CD4-positive, alpha-beta memory T cell (primary cell): ENCODE measurements at regions not wholly inside any gene's neighbourhood (a gene's known extent, or its start where the extent isn't known, plus 50 kb on each side); places are given as distances from the start of the nearest gene placed in this dataset.

Experiments used
- CTCF ChIA-PET: fragments of 350-600 bp; sonication (Branson Sonifier 250); formaldehyde crosslinking; loops from one replicate; lab custom pipeline; 2021; ENCODE audit warnings: inconsistent platforms; ENCODE audit not compliant: partially characterized antibody; lab: Charles Lee
- POLR2A ChIA-PET: fragments of 350-600 bp; sonication (Branson Sonifier 250); formaldehyde crosslinking; loops from one replicate; lab custom pipeline; 2021; ENCODE audit not compliant: partially characterized antibody; lab: Charles Lee
- DNase-seq, 5 donors: peaks; one replicate each; pipeline versions ENCODE4 v3.0.0 to v3.0.0-alpha.2; 2020 to 2022; ENCODE audit warnings: mixed read lengths in 1 of 5
- H3K27ac ChIP-seq: one replicate; pipeline ENCODE4 v1.7.0; 2013; ENCODE audit warnings: low read depth, low read length
- H3K27me3 ChIP-seq: 2 replicates; pipeline ENCODE4 v1.7.0; 2013; ENCODE audit warnings: mild to moderate bottlenecking, low read length, moderate library complexity; ENCODE audit not compliant: insufficient read depth
- H3K36me3 ChIP-seq: 2 replicates; pipeline ENCODE4 v1.7.0; 2013; ENCODE audit warnings: mild to moderate bottlenecking, low read length, moderate library complexity; ENCODE audit not compliant: insufficient read depth
- H3K4me1 ChIP-seq: 2 replicates; pipeline ENCODE4 v1.7.0; 2013; ENCODE audit warnings: mild to moderate bottlenecking, low read length, moderate library complexity; ENCODE audit not compliant: insufficient read depth
- H3K4me3 ChIP-seq, 2 donors: one replicate each; pipeline ENCODE4 v1.7.0; 2013; ENCODE audit warnings: low read length in 2 of 2, mild to moderate bottlenecking in 1 of 2
- H3K9me3 ChIP-seq, 2 donors: one replicate each; pipeline ENCODE4 v1.7.0; 2013; ENCODE audit warnings: low read length in 2 of 2, control low read depth in 1 of 2; ENCODE audit not compliant: control insufficient read depth in 1 of 2
- H3K27ac Mint-ChIP-seq, 7 donors: one replicate each; pipeline ENCODE4 v1.8.0; 2020 to 2021; ENCODE audit warnings: mixed read lengths in 7 of 7, mild to moderate bottlenecking in 6 of 7, inconsistent platforms in 3 of 7, moderate library complexity in 3 of 7
- H3K27me3 Mint-ChIP-seq, 2 donors: one replicate each; pipeline ENCODE4 v1.8.0; 2020 to 2021; ENCODE audit warnings: mixed read lengths in 2 of 2
- H3K36me3 Mint-ChIP-seq, 2 donors: one replicate each; pipeline ENCODE4 v1.8.0; 2020 to 2021; ENCODE audit warnings: mixed read lengths in 2 of 2, inconsistent platforms in 1 of 2, mild to moderate bottlenecking in 1 of 2
- H3K4me1 Mint-ChIP-seq, 4 donors: one replicate each; pipeline ENCODE4 v1.8.0; 2020 to 2021; ENCODE audit warnings: mixed read lengths in 4 of 4, mild to moderate bottlenecking in 1 of 4
- H3K4me3 Mint-ChIP-seq, 8 donors: one replicate each; pipeline ENCODE4 v1.8.0; 2020 to 2021; ENCODE audit warnings: mixed read lengths in 8 of 8, mild to moderate bottlenecking in 7 of 8, moderate library complexity in 6 of 8, inconsistent platforms in 3 of 8
- H3K9me3 Mint-ChIP-seq, 8 donors: one replicate each; pipeline ENCODE4 v1.8.0; 2020 to 2021; ENCODE audit warnings: mixed read lengths in 8 of 8, mild to moderate bottlenecking in 5 of 8, inconsistent platforms in 3 of 8, moderate library complexity in 1 of 8
- intact Hi-C: fragments of 100-400 bp; cut with micrococcal nuclease; formaldehyde crosslinking; loops from one replicate; pipeline ENCODE4 v1.15.1; 2023

- CTCF ChIA-PET = no interaction called here
- Histone ChIP-seq H3K9me3 (no peaks in the 10 kb centered on the region), H3K36me3 (no peaks in the 10 kb centered on the region), H3K27me3 (no peaks in the 10 kb centered on the region), H3K4me3 (no peak overlapping the region), H3K27ac (no peak overlapping the region), H3K4me1 (no peaks in the 10 kb centered on the region)
- Mint-ChIP-seq H3K36me3 (no peaks in the 10 kb centered on the region), H3K27ac (peak overlapping the region in 1 of 7 donors; percentile 50), H3K9me3 (no peaks in the 10 kb centered on the region), H3K4me3 (no peak overlapping the region), H3K27me3 (no peaks in the 10 kb centered on the region), H3K4me1 (peaks cover 4 to 11% (median 6%) of the 10 kb centered on the region in 4 donors)
- no peak for DNase-seq
- POLR2A ChIA-PET = interaction anchor here (1.8 kb wide), 1 partner anchor 34 kb away, joined by 5 read pairs; no protein-coding TSS in a partner anchor
- intact Hi-C loops = no loop called here
These were observed 95.8 kb upstream of the KLF13 start for GRCh38 chr15:31230630-31231485.

- Mint-ChIP-seq H3K27me3 (no peaks in the 10 kb centered on the region), H3K9me3 (no peaks in the 10 kb centered on the region), H3K27ac (peak overlapping the region in 2 of 7 donors; percentile 32 to 57), H3K36me3 (no peaks in the 10 kb centered on the region), H3K4me1 (peaks cover 12 to 18% (median 17%) of the 10 kb centered on the region in 4 donors), H3K4me3 (no peak overlapping the region)
- no peaks in the 10 kb centered on the region for H3K27me3 ChIP-seq
- no peaks in the 10 kb centered on the region for H3K36me3 ChIP-seq
- no peak for DNase-seq
- ChIA-PET CTCF (no interaction called here), POLR2A (interaction anchor here (3.5 kb wide), 1 partner anchor 29 kb away, joined by 13 read pairs; no protein-coding TSS in a partner anchor)
- intact Hi-C loops = no loop called here
- no peak overlapping the region for H3K27ac ChIP-seq
- no peak overlapping the region for H3K4me3 ChIP-seq
- H3K9me3 ChIP-seq = no peaks in the 10 kb centered on the region
- peaks cover 15% of the 10 kb centered on the region for H3K4me1 ChIP-seq
These were observed 91.8 kb upstream of the KLF13 start for GRCh38 chr15:31234815-31235214.

GRCh38 chr15:31235311-31236183, 91.1 kb upstream of the KLF13 start:
- intact Hi-C loops = no loop called here
- POLR2A ChIA-PET = interaction anchor here (3.5 kb wide), 1 partner anchor 29 kb away, joined by 13 read pairs; no protein-coding TSS in a partner anchor
- Histone ChIP-seq H3K36me3 (no peaks in the 10 kb centered on the region), H3K4me1 (peaks cover 15% of the 10 kb centered on the region), H3K27ac (no peak overlapping the region), H3K4me3 (no peak overlapping the region), H3K9me3 (no peaks in the 10 kb centered on the region), H3K27me3 (no peaks in the 10 kb centered on the region)
- Mint-ChIP-seq H3K36me3 (no peaks in the 10 kb centered on the region), H3K9me3 (no peaks in the 10 kb centered on the region), H3K27me3 (no peaks in the 10 kb centered on the region), H3K4me3 (no peak overlapping the region), H3K4me1 (peaks cover 12 to 21% (median 20%) of the 10 kb centered on the region in 4 donors), H3K27ac (no peak overlapping the region)
- CTCF ChIA-PET = no interaction called here
- DNase-seq = no peak

- H3K27me3 ChIP-seq = no peaks in the 10 kb centered on the region
- no peak overlapping the region for H3K4me3 Mint-ChIP-seq
- ChIA-PET POLR2A (interaction anchor here (0.6 to 3.5 kb wide), 2 partner anchors 18 to 28 kb away, joined by 3 to 13 read pairs; no protein-coding TSS in a partner anchor), CTCF (no interaction called here)
- H3K4me1 Mint-ChIP-seq = peaks cover 16 to 28% (median 25%) of the 10 kb centered on the region in 4 donors
- H3K4me1 ChIP-seq = peaks cover 19% of the 10 kb centered on the region
- intact Hi-C loops = no loop called here
- H3K27ac ChIP-seq = no peak overlapping the region
- H3K9me3 ChIP-seq = no peaks in the 10 kb centered on the region
- H3K36me3 ChIP-seq = no peaks in the 10 kb centered on the region
- H3K9me3 Mint-ChIP-seq = no peaks in the 10 kb centered on the region
- H3K4me3 ChIP-seq = no peak overlapping the region
- H3K27ac Mint-ChIP-seq = no peak overlapping the region
- no peaks in the 10 kb centered on the region for H3K27me3 Mint-ChIP-seq
- H3K36me3 Mint-ChIP-seq = no peaks in the 10 kb centered on the region
- DNase-seq = no peak
These were observed 90.2 kb upstream of the KLF13 start for GRCh38 chr15:31236184-31237042.

GRCh38 chr15:31237043-31237324, 89.7 kb upstream of the KLF13 start:
- Mint-ChIP-seq H3K4me1 (peaks cover 21 to 34% (median 29%) of the 10 kb centered on the region in 4 donors), H3K27ac (peak overlapping the region in 1 of 7 donors; percentile 11), H3K9me3 (no peaks in the 10 kb centered on the region), H3K4me3 (no peak overlapping the region), H3K36me3 (no peaks in the 10 kb centered on the region), H3K27me3 (no peaks in the 10 kb centered on the region)
- H3K9me3 ChIP-seq = no peaks in the 10 kb centered on the region
- H3K27ac ChIP-seq = no peak overlapping the region
- H3K36me3 ChIP-seq = no peaks in the 10 kb centered on the region
- peaks cover 25% of the 10 kb centered on the region for H3K4me1 ChIP-seq
- CTCF ChIA-PET = no interaction called here
- intact Hi-C loops = no loop called here
- H3K27me3 ChIP-seq = no peaks in the 10 kb centered on the region
- no peak for DNase-seq
- H3K4me3 ChIP-seq = no peak overlapping the region
- POLR2A ChIA-PET = interaction anchor here (0.6 kb wide), 1 partner anchor 19 kb away, joined by 3 read pairs; no protein-coding TSS in a partner anchor

GRCh38 chr15:31238906-31239305, 87.7 kb upstream of the KLF13 start:
- ChIA-PET POLR2A (interaction anchor here (0.9 to 1.4 kb wide), 2 partner anchors 25 to 87 kb away, joined by 3 read pairs; partner anchors contain the start of gene KLF13), CTCF (interaction anchor here (1.0 to 1.3 kb wide), 2 partner anchors 21 to 87 kb away, joined by 3 to 4 read pairs; no protein-coding TSS in a partner anchor)
- Mint-ChIP-seq H3K9me3 (no peaks in the 10 kb centered on the region), H3K4me3 (peak overlapping the region in 2 of 8 donors; percentile 13 to 53), H3K36me3 (no peaks in the 10 kb centered on the region), H3K27me3 (no peaks in the 10 kb centered on the region), H3K27ac (peak overlapping the region; percentile 57 to 95 (median 86)), H3K4me1 (peaks cover 24 to 42% (median 32%) of the 10 kb centered on the region in 4 donors)
- H3K27me3 ChIP-seq = no peaks in the 10 kb centered on the region
- intact Hi-C loops = no loop called here
- no peaks in the 10 kb centered on the region for H3K9me3 ChIP-seq
- no peak for DNase-seq
- no peak overlapping the region for H3K27ac ChIP-seq
- no peak overlapping the region for H3K4me3 ChIP-seq
- H3K36me3 ChIP-seq = no peaks in the 10 kb centered on the region
- peaks cover 29% of the 10 kb centered on the region for H3K4me1 ChIP-seq
